ENCODE measurements at regions not wholly inside any gene's neighbourhood (a gene's known extent, or its start where the extent isn't known, plus 50 kb on each side); places are given as distances from the start of the nearest gene placed in this dataset.

DNA sequence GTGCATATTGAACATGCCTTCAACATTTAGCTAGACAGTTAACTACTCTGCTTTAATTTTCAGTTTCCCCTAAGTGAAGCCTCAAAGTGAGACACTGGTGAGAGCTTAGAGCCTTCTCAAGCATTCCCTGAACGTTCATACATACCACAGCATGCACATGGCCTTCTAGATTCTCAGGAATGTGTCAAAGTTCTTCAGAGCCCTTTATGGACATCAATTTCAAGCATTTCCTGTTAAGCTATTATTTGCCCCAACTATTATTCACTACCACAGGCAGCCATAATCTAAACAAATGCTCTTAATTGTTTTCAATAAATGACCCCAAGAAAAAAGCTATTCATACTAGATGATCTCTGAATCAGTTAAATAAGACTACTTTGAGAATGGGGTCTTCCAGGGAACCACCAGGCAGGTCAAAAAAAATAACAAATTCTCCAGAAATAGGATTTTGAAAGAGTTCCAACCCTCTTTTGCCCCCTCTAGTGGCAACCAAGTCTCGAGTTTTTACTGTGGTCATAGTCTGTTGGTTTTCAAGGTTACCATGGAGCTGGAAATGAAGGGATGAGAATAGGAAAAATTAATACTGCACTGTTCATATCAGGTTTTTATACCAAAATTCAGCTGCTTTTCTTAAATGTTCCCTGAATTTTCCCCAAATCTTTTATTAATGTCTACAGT is 235.4 kb downstream of the RAB28 start:
- DNase-seq, result no peak

DNA sequence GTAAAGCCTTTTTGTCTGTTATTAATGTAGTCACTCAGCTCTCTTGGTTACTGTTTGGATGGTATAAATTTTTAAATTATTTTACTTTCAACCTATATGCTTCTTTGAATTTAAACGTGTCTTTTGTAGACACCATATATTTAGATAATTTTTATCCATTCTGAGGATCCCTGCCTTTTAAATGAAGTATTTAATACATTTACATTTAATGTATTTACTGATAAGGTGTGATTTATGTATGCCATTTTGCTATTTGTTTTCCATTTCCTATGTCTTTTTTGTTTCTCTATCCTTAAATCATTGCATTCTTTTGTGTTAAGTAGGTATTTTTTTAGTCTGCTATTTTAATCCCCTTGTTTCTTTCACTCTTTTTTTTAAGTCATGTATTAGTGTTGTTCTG is 238.0 kb downstream of the RAB28 start:
- DNase-seq, result no peak

DNA sequence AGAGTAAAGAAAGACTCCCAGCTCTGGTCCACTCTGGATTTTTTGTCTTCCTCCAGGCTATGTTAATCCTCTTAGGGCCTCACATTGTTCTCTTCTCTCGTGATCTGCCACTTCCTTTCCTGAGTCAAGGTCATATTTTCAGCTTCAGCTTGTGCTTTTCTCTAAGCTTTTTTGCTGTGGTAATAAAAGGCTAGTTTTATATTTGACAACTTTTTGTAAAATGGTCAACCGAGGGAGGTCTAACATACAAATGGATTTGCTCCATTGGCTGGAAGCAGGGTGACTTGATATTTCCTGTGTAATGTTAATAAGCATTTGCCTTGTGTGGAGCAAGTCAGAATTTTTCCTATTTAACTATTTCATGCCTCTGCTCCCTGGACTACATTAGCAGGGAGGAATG is 239.7 kb downstream of the RAB28 start:
- no peak for DNase-seq

DNA sequence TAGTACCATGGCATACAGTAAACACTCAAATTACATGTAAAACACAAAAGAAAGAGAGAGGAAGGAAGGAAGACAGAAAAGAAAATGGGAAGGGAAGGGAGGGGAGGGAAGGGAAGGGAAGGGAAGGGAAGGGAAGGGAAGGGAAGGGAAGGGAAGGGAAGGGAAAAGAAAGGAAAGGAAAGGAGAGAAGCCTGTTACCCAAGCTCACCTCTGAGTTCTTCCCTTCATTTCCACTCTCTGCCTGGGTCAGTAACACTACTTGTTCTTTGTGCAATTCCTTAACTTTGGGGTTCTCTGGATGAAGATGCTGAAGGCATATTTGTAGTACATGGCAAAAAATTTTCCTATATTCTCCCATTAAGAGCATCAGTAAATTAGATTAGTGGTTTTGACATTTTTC is 241.0 kb downstream of the RAB28 start:
- DNase-seq, result no peak

DNA sequence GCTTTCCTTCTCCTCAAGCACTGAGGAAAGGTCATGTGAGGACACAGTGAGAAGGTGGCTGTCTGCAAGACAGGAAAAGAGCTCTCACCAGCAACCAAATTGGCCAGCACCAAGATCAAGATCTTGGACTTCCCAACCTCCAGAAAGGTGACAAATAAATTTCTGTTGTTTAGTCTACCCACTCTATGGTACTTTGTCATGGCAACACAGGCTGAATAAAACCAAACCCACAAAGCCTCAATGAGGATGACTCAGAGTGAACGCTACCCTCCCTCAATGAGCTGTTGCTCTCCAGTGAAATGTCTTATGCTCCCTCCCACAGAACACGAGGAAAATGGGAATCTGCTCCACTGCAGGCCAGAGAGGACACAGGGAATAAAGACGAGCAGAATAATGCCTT is 244.1 kb downstream of the RAB28 start:
- no peak for DNase-seq

DNA sequence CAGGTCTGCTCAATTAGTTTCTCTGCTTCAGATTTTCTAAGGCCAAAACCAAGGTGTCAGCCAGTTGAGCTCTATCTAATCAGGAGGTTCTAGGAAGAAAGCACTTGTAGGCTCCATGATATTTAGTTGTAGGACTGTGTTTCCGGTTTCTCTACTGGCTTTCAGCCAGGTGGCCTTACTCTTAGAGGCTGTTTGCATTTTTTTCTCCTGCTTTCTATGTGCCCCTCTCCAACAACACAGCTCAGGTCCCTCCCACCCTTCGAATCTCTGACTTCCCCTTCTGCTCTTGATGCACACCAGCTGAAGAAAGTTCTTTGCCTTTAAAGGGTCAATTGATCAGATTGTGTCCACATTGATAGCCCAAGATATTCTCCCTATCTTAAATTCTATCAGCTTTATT is 245.2 kb downstream of the RAB28 start:
- DNase-seq, result no peak

DNA sequence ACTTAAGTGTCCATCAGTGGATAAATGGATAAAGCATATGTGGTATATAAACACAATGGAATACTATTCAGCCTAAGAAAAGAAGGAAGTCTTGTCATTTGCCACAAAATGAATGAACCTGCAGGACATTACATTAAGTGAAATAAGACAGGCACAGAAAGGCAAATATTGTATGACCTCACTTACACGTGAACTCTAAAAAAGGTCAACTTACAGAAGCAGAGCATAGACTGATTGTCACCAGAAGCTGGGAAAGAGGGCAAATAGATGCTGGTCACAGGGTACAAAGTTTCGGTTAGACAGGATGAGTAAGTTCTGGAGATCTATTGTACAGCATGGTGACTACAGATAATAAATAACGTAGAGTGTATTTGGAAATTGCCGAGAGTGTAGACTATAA is 247.7 kb downstream of the RAB28 start:
- no peak for DNase-seq

DNA sequence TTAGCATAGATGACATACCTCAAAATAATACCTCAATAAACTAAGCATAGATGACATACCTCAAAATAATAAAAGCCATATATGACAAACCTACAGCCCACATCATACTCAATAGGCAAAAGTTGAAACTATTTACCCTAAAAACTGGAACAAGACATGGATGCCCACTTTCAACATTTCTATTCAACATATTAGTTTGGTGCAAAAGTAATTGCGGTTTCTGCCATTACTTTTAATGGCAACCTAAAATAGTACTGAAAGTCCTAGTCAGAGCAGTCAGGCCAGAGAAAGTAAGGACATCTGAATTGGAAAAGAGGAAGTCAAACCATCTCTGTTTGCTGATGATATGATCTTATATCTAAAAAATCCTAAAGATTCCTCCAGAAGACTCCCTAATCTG is 250.4 kb downstream of the RAB28 start:
- no peak for DNase-seq

DNA sequence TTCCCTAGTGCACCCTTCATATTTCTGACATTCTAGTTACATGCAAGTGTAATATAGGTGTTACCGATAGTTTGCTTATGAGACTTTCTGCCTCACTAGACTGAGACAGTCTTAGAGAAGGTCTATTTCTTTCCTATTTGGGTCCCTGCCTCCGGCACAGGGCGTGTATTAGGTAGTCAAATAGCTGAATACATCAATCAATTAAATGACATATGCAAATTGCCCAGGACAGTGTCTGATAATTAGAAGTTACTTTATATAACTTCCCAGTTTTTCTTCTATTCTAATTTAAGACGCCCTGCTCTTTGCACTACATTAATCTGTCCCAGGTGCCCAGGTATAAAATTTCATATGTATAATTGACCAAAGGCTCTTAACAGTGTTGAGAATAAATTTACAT is 264.2 kb downstream of the RAB28 start:
- no peak for DNase-seq

DNA sequence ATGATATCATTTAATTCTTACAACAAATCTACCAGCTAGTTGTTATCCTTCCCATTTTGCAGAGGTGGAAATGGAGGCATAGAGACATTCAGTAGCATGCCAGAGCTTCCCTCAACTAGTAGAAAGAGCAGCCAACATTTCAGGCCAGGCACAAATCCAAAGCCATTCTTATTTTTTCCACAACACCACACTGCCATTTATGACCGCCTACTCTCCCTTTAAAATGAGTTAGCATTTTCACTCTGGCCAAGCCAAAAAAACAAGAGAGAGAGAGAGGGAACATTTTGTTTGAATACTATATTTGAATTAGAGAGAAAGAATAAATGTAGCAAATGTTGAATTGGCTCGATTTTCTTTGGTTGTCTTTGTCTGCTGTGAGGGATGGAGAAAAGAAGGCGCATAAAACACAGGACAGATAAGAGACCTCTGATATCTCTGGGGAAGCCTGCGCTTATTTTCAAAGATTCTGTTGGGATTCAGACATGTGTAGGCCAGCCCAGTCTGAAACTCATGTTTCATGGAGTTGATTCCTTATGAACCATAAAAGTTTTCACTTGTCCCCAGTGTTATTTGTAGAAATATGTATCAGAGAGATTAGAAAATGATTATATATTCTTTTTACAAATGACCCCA is 265.7 kb downstream of the RAB28 start:
- peak; percentile 74 for DNase-seq

DNA sequence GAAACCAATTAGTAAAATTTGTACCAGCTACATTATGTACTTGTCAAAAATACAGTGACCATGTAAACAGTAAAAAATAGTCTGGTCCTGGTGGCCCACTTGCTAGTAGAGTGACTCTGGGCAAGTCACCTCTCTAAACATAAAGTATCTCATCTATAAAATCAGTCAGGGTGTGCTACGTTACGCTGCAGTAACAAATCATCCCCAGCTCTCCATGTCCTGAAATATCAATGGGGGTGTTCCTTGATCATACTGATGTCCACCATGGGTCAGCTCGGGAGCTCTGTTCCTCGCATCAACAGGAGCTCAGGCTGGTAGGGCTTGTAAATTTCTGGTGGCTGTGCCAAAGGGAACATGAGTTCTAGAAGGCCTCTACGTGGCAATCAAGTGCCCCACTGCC is 268.6 kb downstream of the RAB28 start:
- DNase-seq, result no peak

DNA sequence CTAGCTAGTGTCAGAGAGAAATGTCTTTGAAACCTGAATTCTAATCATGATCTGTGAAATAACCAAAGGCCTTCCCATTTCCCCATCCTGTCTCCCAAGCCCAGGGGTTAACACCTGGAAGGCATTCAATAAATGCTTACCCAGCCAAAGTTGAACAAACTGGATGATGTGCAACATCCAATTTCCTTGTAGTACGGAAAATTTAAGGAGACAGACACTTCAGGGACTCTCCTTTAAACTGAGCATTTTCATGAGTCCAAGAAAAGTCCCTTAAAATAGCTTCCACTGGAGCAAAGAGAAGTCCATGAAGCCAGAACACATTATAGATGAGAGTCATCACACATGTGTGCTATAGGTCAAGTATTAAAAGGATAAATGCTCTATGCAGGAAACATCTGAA is 271.2 kb downstream of the RAB28 start:
- peak; percentile 25 for DNase-seq

DNA sequence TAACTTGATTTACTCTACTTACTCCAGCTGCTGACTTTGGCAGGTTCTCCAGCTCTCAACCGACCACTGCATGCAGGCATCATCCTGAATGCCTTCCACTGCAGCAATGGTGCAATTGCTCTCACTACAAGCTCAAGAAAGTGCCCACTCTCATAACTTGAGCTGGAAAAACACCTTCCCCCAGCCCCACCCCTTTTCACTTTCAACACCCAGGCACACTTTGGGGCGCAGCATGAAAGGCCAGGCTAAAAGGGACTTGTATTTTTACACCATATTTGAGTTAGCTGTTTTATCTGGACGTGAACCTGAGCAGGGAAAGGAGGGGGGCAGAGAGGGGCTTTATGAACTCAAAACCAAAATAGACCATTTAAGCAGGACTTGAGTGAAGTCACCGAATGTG is 274.5 kb downstream of the RAB28 start:
- DNase-seq, result peak; percentile 31

DNA sequence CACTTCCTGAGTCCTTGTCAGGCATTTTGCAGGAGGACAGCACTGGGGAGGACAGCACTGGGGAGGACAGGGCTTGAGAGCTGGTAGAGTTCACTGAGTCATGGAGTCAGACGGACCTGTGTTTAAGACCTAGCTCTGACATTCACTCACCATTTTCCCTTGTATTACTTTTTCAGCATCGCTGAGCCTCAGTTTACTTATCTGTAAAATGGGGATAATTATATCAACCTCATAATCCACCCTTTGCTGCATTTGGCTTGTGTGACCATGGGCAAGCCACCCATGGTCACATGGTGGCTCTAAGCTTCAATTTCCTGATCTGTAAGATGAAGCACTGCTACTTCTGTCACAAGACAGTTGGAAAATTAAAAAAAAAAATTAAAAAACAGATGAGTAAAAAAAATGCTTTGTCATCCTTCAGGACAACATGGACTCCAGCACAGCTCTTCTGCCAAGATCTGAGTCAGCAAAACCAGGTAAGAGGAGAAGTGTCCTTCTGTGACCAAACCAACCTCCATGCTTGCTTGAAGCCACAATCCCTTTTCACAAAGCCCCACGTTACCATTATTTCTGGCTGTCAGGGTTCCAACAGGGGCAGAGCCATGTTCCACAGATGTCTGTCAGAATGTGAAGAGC is 275.5 kb downstream of the RAB28 start:
- DNase-seq, result no peak

DNA sequence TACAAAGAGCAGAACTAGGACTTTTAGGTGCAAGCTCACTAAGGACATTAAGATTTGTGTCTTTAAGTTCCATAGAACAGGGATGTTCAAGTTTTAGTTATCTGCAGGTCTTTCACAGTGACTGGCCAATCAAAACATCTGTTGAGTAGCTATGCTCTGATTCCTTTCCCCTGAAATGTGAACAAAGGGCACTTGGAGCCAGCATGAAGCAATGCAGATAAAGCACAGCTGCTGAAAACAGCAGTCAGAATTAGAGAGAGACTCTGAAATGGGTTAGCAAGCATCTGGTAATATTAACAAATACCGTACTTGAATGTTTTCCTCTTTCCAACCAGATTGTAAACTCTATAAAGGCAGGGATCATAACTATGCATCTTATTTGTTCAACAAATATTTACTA is 276.9 kb downstream of the RAB28 start:
- no peak for DNase-seq

DNA sequence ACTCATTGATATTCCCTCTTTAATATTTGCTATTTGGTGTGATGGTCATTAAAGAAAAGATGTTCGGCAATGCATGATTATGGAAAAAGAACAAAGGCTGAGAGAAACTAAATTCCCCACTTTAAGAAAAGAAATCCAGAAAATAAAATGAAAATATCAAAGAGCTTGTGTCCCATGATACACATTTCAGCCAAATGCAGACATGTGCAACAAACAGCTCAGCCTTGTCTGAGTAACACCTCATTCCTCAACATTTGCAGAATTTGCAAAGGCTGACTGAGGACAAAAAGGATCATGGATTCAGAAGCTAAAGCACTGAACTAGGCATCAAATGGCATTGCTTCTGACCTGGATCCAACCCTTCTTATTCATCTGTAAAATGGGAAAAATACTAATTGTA is 281.0 kb downstream of the RAB28 start:
- no peak for DNase-seq

DNA sequence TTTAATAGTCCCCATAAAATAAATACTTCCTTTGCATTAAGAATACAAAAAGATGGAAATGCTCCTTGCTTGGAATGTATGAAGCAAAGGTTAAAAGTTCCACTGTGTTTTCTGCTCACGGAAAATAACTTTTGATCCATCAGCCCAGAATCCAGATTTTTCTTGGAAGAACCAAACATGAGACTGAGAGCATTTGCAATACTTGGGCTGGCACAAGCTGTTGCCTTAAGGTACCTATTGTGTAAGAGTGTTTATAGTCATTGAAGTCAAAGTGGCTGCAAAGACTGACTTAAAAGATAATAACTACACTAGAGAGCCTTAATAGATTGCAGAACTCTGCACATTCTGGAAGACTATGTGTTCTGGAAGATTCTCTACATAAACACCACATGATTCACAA is 281.4 kb downstream of the RAB28 start:
- no peak for DNase-seq

DNA sequence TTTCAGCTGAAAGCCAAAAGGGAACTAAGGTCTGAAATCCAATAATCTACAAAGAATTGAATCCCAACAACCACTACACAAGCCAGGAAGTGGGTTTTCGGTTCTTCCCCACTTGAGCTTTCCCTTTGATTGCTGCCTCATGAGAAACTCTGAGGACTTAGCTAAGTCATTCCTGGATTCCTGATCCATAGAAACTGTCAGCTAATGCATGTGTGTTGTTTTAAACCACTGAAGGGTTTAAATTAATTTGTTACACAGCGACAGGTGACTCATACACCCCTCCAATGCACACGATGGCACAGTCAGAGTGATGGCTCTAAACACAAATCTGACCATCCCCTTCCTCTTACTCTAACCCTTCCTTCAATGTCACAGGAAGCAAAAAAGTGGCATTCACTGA is 282.9 kb downstream of the RAB28 start:
- DNase-seq, result no peak

DNA sequence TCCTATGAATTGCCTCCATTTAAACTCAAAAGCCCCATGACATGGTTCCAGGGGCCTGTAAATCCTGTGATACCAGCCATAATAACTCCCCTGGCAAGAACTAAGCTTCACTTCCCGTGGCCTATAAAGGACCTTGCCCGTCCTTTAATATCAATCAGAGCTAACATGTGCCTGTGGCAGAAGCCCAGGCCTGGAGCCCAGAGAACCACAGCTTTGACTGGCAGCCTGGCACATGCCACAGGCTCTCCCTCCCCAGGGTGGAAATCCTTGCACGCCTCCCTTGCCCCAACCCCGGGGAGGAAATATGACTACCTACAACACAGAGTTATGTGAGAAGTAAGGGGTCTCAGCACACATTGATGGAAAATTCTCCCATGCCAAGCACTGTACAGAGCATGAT is 287.4 kb downstream of the RAB28 start:
- no peak for DNase-seq

DNA sequence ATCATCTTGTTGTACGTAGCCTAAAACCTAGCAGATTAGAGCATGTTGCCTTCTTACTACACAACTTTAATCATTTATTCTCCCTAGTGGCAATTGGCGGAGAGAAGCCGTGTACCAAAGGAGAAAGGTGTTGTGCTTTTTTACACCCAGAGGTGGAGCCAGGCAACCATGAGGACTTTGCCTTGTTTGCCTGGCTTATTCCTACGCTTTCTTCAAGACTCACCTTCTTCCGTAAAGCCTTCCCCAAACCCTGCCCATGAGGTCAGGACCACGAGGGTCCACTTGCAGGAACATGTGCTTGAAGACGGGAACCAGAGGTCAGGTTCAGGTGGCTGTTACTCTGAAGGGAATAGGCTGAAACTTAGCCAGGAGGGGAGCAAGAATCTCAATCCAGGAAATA is 290.5 kb downstream of the RAB28 start:
- DNase-seq, result no peak

DNA sequence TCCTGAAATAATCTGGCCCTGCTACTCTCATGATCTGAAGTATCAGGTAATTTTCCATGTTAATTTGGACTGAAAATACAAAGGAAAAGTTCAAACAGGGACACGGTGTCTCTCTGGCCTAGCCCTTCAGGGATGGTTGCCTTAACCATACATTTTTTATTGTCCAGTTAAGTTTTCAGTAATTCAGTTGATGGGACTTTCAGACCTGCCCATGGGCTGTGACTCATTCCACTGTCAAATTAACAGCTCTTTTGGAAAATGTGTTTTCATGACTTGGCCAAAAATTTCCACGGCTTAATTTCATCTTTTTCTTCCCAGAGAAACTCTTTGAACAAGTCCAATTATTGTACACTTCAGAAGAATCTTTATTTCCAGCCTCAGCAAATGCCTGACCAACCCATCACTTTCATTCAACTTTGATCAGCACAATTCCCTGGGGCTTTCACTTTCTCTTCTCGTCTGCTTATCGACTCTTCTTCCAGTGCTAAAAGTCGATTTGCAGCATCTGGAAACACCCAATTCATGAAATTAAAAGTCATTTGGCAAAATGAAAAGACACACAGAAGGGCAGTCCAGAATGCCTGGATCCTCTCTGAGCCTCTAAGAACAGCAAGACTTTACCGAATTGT is 293.9 kb downstream of the RAB28 start:
- DNase-seq, result no peak

DNA sequence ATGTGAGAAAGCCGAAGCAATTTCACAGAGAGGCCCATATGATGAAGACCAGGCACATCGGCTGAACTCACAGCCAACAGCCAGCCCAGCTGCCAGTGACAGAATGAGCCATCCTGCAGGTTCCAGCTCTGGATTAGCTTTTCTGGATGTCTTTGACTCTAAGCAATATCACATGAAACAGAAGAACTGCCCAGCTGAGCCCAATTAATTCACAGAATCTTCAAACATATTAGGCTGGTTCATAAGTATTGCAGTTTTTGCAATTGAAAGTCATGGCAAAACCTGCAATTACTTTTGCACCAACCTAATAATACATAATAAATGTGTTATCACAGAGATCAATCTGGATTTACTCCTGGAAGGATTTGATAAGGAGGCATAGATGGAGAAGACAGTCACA is 299.9 kb downstream of the RAB28 start:
- DNase-seq, result no peak

DNA sequence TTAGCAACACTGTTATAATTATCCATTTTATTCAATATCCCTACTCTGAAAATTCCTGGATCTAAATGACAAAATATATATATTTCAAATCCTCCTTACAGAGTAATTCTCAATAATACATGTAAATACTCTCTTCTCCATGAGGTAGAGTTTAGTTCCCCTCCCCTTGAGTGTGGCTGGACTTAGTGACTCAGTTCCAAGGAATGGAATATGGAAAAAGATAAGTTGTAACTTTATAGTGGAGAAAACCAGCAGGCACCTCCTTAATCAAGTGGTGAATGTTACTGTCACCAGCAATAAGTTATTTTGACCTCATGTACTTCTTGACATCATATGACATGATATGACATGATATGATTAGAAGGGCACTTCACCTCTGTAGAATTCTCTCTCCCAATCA is 302.0 kb downstream of the RAB28 start:
- no peak for DNase-seq

DNA sequence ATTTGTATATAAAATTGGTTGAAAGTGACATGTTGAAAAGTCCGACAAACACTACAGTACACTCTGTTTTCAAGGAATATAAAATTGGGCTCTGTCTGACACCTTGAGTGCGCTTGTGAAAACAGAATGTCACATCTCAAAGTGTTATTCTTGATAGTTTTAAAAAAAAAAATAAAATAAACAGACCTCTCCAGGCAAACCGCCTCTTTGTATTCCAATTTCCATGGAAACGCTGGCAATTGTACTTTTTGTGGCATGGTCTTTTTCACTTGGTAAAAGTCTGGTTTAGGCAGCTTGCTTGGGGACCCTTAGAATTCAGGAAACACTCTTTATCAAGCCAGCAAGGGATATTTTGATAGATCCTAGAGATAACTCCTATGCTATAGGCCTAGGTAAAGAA is 302.5 kb downstream of the RAB28 start:
- no peak for DNase-seq
